HG02623 (cell line): ENCODE measurements at regions not wholly inside any gene's neighbourhood (a gene's known extent, or its start where the extent isn't known, plus 50 kb on each side); places are given as distances from the start of the nearest gene placed in this dataset.
A peak's percentile ranks its signal among the peaks of the same experiment; 100 is the strongest.

Source experiments
- ATAC-seq: cut with Tn5 transposase; IDR thresholded peaks from one replicate; pipeline ENCODE4 v1.9.1; 2021; ENCODE audit warnings: moderate library complexity; ENCODE audit not compliant: unreplicated experiment

DNA sequence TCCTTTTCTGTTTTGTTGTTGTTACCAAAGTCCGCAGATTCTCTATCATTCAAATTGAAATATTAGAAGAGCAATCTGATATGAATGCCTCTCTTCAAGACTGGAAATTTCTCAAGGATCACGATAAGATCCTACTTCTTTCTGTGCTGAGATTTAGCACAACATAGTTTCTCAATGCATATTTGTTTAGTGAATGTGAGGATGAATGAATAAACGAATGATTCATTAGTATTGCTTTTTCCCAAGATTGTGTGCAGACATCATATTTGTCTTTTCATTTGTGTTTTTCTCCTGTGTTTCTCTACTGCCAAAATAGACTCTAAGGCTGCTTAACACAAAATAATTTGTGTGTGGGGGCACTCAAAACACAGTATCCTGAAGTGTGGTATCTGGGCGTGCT lies 862.7 kb upstream of the MAP3K7 start:
- no peak for ATAC-seq

GRCh38 chr6:91447530-91448254 lies 860.8 kb upstream of the MAP3K7 start:
- ATAC-seq, result peak; percentile 54

GRCh38 chr6:91447081-91447480 lies 860.2 kb upstream of the MAP3K7 start:
- no peak for ATAC-seq

- ATAC-seq, result no peak
These were observed 856.5 kb upstream of the MAP3K7 start for GRCh38 chr6:91443405-91443804.

- ATAC-seq, result peak; percentile 43
These were observed 855.5 kb upstream of the MAP3K7 start for GRCh38 chr6:91442342-91442741.

DNA sequence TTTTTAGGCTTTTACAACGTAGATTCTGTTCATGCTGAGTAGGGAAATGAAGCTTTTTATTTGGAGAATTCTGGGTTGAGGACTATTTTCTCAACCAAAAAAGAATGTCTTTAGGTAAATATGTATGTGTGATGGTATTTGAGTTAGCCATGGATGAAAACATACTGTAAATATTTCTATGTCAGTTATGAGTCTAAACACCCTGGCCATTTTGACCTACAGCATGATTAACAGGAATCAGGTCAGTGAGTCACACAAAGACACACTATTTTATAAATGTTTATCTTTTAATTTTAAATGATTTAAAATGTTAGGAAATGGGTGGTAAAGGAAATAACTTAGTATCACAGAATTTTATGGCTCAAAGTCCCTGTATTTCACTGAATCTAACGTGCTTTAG lies 851.7 kb upstream of the MAP3K7 start:
- ATAC-seq, result no peak

- ATAC-seq, result no peak
These were observed 850.5 kb upstream of the MAP3K7 start for GRCh38 chr6:91437315-91437729.

DNA sequence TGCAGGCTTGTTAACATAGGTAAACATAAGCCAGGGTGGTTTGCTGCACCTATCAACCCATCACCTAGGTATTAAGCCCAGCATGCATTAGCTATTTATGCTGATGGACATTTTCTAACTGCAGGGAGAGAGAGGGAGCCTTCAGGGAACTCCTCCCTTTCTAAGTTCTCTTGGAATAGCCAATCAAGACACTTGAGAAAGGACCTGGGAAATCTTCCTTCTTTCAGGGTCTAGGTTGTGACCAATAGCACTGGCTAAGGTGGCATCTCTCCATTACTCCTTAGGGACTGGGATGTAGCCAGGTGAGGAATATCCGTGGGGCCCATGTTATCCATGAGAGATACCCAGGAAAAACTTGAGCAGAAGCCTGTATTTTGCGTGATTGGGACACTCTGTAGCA lies 849.6 kb upstream of the MAP3K7 start:
- no peak for ATAC-seq

DNA sequence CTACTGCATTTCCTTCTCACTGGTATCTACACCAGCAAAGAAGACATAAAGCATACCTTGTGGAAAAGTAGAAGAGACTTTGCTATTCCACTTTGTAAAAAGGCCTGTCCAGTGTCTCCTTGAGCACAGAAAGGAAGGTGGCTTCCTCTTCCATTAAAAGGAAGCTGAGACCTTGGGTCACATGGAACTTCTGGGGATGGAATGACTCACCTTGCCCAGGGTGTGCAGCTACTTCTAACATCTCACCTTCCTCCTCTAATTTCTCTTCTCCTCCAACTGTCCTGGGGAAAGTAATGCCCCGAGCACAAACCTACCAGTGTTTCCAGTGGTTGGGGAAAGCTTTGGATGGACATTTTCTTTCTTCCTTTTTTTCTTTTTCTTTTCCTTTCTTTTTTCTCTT lies 848.8 kb upstream of the MAP3K7 start:
- ATAC-seq, result no peak

- no peak for ATAC-seq
These were observed 847.7 kb upstream of the MAP3K7 start for GRCh38 chr6:91434576-91434975.

GRCh38 chr6:91433660-91434534 lies 847.0 kb upstream of the MAP3K7 start:
- no peak for ATAC-seq

DNA sequence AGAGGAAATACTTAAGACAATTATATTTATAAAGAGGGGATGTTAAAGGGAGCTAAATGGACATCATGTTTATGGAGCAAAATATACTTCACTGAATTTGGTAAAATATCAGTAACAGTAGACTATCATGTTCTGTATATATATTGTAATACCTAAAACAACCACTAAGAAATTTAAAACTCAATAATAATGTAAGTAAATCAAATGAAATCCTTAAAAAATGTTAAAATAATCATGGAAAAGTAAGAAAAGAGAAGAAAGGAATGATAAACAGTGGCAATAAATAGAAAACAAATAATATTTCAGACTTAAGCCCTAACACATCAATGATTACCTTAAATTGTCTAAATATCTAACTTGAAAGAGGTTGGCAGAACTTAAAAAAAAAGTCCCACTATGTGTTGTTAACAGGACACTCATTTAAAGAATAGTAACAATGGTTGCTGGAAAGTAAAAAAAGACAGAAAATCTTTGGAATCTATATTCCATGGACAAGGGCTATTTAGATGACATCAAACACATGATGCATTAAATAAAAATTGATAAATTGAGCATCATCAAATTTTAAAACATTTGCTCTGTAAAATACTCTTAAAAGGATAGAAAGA lies 842.2 kb upstream of the MAP3K7 start:
- no peak for ATAC-seq

- ATAC-seq, result no peak
These were observed 841.4 kb upstream of the MAP3K7 start for GRCh38 chr6:91428296-91428695.

DNA sequence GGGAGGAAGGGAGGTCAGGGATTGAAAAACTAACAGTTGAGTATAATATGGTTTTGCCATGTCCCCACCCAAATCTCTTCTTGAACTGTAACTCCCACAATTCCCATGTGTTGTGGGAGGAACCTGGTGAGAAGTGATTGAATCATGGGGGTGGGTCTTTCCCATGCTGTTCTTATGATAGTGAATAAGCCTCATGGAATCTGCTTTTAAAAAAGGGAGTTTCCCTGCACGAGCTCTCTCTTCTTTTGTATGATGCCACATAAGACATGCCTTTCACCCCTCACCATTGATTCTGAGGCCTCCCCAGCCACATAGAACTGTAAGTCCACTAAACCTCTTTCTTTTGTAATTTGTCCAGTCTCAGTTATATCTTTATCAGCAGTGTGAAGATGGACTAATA lies 833.4 kb upstream of the MAP3K7 start:
- no peak for ATAC-seq

DNA sequence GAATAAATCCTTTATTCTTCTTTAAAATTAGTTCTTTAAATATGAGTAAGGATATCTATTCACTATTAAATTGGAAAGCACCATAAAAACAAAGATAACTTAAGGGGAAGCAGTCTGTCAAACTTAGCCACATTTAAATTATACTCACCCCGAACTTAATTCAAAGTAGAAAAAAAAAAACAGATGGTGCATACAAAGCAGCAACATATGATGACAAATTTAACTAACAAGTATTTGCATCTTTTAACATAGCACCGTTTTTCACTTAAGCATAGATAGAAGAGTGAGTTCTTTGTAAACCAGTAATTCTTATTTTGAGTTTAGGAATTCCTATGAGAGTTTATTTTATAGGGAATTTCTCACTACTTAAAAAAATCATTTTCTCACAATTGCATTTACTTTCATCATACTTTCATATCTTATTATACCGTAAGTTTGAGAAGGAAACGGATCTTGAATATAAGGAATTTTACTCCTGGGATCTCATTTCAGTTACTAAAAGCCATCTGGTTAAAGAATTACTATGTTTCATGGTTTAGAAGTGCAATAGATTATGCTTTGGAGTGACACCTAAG lies 828.2 kb upstream of the MAP3K7 start:
- ATAC-seq, result no peak

DNA sequence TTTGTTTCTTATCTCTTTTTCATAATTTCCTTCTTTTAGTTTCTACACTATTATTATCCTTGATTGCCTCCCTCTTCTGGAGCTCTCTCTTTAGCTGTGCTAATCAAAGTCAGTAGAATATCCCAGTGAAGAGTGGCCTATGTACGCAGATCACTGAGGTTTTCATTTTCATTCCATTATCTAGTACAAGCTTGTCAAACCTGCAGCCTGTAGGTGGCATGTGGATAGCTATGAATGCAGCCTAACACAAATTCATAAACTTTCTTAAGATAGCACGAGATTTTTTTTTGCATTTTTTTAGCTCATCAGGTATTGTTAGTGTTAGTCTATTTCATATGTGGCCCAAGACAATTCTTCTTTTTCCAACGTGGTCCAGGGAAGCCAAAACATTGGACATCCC lies 825.7 kb upstream of the MAP3K7 start:
- no peak for ATAC-seq

- ATAC-seq, result no peak
These were observed 820.8 kb upstream of the MAP3K7 start for GRCh38 chr6:91407706-91408105.

- ATAC-seq, result no peak
These were observed 806.1 kb upstream of the MAP3K7 start for GRCh38 chr6:91392951-91393350.

- ATAC-seq, result no peak
These were observed 800.6 kb upstream of the MAP3K7 start for GRCh38 chr6:91387290-91388059.

DNA sequence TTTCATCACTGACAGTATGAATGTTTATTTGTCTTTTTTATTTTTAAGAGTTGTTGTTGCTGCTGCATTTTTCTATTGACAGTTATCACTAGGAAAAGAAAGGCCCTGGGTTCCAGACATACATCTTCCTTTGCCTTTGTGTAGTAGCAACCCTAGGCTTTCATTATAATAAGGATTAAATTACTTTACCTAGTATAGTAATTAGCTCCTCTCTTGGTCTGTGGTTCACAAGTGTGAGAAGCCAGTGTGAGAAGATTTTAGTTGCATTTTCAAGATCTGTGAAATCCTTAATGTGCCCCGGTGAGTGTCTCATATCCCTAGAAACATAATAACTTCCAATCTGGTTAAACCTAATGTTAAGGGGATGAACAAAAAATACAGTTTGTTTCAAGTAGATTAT lies 799.3 kb upstream of the MAP3K7 start:
- ATAC-seq, result no peak

DNA sequence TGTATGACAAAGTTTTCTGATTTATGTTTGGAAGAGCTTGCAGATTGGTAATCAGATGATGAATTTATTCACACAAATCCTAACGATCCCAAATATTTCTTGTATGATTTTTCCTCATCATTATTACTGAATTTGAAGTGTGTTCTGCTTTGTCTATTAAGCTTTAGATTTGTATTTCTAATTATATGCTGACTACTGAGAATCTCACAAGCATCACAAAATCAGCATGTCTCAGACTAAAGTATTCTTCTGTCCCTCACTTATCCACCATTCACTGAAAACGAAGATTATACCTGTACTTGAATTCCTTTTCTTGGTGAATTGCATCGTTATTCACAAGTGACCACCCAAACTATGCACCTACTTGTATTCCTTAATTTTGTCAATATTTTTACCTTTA lies 796.3 kb upstream of the MAP3K7 start:
- no peak for ATAC-seq
